HG02981 (cell line): ENCODE measurements at regions not wholly inside any gene's neighbourhood (a gene's known extent, or its start where the extent isn't known, plus 50 kb on each side); places are given as distances from the start of the nearest gene placed in this dataset.
A peak's percentile ranks its signal among the peaks of the same experiment; 100 is the strongest.
"Not testable (repeated sequence)": the region's sequence is repeated elsewhere in the genome, so short reads cannot be mapped to it uniquely, and the experiment has no call there.

ENCODE experiments used
- ATAC-seq: cut with Tn5 transposase; IDR thresholded peaks from one replicate; pipeline ENCODE4 v1.9.1; 2021; ENCODE audit warnings: mild to moderate bottlenecking, moderate library complexity; ENCODE audit not compliant: unreplicated experiment

DNA sequence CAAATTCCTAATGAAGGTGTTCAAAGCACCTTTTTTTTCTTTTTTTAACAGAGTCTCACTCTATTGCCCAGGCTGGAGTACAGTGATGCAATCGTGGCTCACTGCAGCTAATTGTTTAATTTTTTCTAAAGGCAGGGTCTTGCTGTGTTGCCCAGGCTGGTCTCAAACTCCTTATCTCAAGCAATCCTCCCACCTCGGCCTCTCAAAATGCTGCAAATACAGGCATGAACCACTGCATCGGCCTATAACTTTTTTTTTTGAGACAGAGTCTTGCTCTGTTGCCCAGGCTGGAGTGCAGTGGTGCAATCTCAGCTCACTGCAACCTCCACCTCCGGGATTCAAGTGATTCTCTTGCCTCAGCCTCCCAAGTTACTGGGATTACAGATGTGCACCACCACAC lies 113.9 kb upstream of the CXADR start:
- not testable (repeated sequence) for ATAC-seq

- no peak for ATAC-seq
Measured at GRCh38 chr21:17402937-17403336, 109.9 kb upstream of the CXADR start.

DNA sequence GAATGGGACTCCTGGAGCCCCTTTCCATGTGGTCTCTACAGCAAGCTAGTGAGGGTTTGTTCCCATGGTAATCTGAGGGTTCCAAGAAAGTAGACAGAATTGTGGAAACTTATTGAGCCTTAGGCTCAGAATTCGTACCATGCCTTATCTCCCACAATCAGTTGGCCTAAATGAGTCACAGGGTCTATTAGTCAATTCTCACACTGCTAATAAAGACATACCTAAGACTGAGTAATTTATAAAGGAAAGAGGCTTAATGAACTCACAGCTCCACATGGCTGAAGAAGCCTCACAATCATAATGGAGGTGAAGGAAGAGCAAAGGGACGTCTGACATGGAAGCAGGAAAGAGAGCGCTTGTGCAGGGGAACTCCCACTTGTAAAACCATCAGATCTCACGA lies 106.6 kb upstream of the CXADR start:
- ATAC-seq = no peak

DNA sequence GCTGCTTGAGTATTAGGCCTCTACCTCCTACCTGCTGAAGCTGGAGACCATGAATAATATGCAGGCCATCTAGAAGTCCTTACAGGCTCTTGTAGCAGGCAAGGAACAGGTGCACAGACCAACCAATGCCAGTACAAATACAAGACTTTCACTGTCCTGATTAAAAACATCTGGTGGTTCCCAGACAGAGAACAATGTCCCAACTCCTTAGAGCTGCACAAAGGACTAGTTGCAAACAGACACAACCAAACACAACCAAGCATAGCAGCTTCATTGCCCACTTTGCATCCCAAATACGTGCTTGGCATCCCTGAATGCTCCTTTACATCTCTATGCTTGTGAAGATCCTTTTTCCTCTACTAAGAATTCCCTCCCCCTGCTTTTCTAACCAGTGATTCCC lies 98.1 kb upstream of the CXADR start:
- ATAC-seq = no peak

GRCh38 chr21:17416139-17416538 lies 96.7 kb upstream of the CXADR start:
- no peak for ATAC-seq

- ATAC-seq = no peak
Measured at GRCh38 chr21:17422931-17423330, 89.9 kb upstream of the CXADR start.

DNA sequence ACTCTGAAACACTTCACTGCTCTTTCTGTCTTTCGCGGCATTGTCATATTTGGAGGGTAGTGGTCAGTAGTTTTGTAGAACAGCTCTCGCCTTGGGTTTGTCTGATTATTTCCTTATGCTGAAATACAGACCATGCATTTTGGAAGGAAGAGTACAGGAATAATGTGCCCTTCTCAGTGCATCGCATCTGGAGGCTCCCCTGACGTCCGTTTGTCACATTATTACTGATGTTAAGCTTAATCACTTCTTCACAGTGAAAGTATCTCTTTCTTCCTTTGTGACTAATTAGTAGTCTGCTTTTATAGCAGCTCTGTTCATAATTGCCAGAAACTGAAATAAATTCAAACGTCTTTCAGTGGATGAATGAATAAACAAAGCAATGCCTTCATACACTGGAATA lies 85.7 kb upstream of the CXADR start:
- ATAC-seq = no peak

DNA sequence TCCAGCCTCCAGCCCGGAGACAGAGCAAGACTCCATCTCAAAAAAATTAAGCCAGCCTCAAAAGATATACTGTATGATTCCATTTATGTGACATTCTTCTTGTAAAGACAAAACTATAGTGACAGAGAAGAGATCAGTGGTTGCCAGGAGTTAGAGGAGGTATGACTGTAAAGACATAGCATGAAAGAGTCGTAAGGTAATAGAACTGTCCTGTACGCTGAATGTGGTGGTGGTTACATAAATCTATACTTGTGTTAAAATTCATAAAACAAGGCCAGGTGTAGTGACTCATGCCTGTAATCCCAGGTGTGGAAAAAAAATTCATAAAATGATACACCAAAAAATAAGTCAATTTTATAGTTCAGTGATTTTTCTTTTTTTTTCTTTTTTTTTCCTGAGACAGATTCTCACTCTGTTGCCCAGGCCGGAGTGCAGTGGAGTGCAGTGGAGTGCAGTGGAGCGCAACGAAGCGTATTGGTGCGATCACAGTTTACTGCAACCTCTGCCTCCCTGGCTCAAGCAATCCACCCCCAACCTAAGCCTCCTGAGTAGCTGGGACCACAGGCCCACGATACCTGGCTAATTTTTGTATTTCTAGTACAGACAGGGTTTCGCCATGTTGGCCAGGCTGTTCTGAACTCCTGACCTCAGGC lies 84.9 kb upstream of the CXADR start:
- peak; percentile 86 for ATAC-seq

- ATAC-seq = peak; percentile 58
Measured at GRCh38 chr21:17428484-17428869, 84.4 kb upstream of the CXADR start.

DNA sequence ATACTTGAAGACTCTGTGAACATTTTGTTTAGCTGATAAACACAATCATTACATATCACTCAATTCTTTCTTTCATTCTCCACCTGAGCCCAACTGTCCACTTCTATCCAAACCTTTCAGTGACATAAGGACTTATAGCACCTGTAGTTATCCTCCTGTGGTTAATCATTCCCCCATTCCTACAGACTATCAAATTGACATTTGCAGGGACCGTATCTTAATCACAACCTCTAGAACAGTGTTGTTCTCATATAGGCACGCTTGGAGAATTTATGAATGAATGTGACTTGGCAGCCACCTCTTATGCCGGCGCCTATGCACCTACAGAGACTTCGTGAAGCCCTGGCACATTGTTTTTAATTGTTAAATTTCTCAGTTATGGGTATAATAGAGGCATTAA lies 83.9 kb upstream of the CXADR start:
- no peak for ATAC-seq

DNA sequence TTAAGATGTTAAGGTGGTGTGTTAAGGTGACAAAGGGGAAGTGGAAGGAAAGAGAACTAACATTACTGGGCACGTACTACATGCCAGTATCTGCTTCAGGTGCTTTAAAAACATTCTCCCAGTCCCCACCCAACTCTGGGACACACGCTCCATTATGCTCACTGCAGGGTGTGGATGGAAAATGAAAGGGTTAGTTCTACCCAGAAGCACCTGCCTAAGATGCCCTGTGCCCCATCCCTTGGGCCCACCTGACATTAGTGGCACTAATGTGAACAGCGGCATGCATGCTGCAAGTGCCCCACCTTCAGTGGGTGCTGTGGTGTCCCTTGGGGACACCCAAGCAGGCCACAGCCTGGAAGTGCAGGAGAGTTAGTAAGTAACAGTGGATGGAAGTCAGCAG lies 82.9 kb upstream of the CXADR start:
- no peak for ATAC-seq

DNA sequence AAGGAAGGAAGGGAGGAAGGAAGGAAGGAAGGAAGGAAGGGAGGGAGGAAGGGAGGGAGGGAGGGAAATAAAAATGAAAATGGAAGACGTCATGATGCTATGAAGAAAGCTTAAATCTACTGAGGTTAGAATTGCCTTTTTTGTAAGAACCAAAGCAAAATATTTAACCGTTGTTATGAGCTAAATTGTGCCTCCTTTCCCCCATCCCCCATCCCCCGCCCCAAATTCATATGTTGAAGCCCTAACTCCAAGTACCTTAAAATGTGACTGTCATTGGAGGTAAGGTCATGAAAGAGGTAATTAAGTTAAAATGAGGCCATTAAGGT lies 80.1 kb upstream of the CXADR start:
- ATAC-seq = no peak

GRCh38 chr21:17433730-17434129 lies 79.1 kb upstream of the CXADR start:
- no peak for ATAC-seq

GRCh38 chr21:17435565-17436543 lies 77.0 kb upstream of the CXADR start:
- no peak for ATAC-seq

GRCh38 chr21:17436626-17437111 lies 76.2 kb upstream of the CXADR start:
- no peak for ATAC-seq

DNA sequence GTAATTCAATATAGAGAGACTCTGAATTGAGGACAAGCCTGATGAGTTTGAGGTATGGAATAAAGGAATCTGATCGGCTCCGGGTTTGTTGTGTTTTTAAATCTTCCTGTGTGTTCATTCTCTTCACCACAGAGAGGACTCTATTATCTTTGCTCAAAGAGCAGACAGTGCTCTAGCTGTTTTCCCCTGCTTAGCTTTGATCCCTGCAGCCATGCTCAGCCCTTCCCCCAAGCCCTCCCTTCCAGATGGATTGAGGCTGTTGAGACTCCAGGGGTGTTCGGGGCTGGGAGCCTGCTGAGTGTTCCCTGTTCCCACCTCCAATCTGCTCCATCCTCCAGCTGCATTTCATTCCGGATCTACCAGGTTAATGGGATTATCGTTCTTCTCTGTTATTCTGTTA lies 74.2 kb upstream of the CXADR start:
- no peak for ATAC-seq

DNA sequence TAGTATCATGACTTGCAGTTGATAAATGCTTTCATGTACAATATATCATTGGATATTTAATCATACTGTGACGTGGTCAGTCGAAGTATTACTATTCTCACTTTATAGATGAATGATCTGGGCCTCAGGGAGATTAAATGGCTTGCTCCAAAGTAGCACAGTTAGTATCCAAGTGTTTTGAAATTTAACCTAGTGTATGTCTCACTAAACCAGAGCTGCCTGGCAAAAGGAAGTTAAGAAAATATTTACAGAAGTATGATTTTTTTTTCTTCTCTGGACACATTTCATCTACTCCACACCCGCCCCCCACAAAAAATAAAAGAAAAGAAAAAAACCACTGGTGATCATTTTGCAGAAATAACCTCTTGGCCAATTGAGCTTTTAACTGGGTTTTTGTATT lies 71.9 kb upstream of the CXADR start:
- ATAC-seq = no peak

DNA sequence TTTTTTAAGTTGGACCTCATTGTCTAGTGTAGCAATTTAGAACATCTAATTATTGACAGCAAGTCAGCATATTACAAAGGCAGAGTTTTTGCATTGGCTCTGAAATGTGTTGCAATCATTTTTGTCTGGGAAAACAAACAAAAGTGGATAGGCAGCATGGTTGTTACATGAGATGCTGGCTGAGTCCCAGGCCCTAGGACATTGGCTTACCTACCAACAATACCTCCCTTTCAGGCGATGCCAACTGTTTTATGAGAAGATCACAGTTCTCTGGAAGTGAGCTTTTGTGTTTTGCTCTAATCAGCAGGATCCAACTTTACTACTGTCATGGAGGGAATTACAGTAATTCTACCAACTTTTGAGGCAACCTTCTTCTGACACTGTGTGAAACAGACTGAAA lies 71.5 kb upstream of the CXADR start:
- no peak for ATAC-seq

DNA sequence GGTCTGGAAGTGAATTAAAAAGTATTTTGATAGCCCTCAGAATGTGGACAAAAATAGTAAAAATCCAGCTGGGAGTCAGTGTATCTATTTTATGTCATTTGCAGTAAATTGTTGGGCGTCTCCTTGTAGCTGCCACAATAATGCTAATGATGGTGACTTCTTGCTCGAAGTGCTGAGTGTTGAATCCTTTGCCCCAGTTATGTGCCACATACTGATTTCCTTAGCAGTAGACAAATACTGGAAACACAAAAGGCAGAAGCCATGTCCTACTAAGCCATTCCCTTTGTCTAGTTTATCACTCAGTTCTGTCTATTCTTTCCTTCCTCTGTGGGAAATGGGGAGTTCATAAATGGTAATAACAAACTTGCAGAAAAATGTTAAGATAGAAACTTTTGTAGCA lies 70.7 kb upstream of the CXADR start:
- ATAC-seq = no peak

- no peak for ATAC-seq
Measured at GRCh38 chr21:17444828-17445227, 68.0 kb upstream of the CXADR start.

- ATAC-seq = no peak
Measured at GRCh38 chr21:17446737-17447136, 66.1 kb upstream of the CXADR start.

DNA sequence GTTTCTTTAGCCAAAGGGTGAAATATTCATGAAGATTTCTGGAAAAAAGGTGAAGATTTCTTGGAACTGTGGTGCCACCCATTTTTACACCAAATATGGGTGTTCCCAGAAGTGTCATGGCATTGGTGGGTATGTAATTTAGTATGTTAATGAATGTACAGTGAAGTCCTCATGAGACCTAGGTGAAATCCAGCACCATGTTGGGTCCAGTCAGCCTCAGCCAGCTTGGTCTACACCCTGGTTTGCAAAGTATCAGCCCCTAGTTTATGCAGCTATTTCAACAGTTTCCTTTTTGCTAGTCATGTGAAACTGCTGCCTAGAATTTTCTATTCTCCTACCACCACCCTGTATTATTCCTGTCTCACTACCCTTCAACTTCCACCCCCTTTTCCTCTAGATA lies 63.1 kb upstream of the CXADR start:
- ATAC-seq = no peak
